ENCODE measurements at regions not wholly inside any gene's neighbourhood (a gene's known extent, or its start where the extent isn't known, plus 50 kb on each side); places are given as distances from the start of the nearest gene placed in this dataset.

DNA sequence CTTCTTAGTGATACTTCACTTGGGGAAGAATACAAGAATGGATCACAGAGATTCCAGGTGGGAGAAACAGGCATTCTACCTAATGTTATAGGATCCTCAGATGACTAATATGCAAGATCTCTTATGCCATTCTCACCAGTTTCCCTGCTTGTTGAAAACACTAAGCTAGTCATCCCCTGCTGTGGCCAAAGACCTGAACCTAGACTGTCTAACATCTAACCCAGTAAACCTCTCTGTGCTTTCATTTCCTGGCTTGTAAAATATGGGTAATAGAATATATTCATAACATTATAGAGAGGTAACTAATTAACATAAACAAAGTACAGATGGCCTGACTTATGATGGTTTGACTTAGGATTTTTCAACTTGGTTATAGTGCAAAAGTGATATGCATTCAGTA lies 776.3 kb downstream of the TUSC7 start:
- no peak for DNase-seq

DNA sequence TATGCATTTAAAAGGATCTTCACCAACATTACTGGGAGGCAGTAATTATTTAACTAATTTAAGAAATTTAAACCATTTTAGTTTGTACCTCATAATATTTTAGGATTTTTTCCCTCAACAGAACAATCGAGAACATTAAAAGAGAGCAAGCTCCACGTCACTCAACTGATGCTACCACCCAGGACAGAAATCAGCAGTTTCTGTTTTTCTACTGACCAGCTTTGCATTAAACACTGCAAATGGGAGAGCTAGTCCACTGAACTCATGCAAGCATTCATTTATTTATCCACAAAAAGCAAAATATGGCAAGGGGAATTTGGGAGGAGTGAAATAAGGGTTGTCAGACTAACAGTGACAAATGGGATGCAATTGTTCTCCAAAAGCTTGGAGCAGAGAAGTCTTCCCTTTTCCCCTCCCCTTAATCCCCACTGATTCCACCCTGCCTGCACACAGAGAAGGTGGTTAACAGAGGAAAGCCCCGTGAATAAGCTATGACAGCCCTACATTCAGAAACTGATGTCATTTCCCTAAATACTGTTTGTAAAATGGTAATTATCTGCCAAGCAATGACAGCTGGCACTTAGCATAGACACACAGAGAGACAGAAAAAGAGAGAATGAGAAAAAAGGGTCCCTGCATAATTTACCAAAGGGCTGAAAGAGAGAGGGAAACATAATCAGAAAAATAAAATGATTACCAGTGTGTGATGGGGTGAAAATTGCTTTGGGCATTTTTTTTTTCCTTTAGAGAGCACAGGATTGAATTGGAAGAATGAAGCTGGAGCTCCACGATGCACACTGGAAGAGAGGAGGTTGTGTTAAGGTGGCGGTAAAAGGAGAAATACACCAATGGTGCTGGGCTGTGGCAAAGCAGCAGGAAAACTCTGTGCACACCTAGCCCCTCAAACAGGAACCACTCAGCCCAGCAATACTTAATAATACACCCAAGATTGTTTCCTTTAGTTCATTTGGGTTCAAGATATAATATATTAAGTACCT lies 777.4 kb downstream of the TUSC7 start:
- DNase-seq, result no peak

DNA sequence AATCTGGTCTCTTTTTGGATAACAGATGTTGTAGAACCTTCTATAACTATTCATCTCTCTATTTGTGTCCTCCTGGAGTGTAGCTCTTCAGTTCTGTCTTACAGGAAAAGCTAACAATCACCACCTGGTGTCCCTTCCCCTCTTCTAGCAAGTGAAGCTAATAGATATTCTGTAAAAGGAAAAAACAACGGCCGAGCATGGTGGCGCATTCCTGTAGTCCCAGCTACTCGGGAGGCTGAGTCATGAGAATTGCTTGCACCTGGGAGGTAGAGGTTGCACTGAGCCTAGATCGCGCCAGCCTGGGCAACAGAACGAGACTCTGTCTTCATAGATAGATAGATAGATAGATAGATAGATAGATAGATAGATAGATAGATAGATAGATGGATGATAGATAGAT lies 779.4 kb downstream of the TUSC7 start:
- no peak for DNase-seq

DNA sequence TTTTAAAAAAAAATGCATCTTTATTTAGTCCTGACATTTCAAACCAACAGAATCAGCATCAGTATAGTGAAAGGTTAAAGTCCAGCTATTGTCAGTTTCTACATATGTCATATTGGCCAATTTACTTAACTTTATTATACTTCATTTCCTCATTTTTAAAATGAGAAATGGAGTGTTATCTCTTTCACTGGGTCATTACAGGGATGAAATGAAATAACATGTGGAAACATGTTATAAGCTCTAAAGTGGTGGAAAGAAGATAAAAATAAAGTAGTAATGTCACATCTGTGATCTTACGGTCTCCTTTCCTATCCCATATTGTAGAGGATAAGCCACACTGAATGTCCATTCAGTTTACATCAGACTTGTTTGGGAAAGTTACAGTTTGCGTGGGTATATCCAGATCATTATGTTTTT lies 780.1 kb downstream of the TUSC7 start:
- DNase-seq, result no peak

DNA sequence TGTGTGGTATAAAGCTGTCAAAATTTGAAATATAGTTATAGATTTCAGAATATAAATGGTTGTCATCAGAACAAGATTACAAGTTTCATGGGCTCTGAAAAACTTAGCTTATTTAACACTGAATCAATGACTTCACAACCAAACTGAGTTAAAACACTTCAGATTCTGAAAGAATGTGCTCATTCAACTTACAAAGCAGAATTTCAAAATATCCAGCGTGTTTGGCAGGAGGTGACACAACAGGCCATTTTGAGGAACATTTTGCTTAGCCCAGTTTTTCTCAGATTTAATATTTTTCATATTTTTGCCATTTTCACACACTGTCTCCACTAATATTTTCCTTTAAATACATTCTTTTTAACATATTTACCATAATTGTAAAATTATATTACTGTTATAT lies 781.1 kb downstream of the TUSC7 start:
- DNase-seq, result no peak

DNA sequence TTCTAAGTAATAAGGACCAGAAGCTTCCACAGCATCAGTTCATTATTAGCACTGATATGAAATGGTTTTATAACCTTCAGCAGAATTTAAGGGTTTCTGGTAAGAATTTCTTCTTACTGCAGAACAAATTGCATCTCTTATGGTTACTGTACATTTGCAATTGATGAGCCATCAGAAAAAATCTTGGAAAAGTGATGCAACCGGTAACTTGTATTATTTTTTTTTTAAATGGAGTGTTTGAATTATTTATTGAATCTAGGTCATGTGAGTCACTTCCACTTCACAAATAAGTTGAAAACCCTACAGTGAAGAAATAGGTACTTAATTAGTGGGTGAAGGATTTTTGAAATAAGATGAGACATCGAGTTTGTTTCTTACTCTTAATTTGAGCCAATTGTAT lies 786.0 kb downstream of the TUSC7 start:
- no peak for DNase-seq

DNA sequence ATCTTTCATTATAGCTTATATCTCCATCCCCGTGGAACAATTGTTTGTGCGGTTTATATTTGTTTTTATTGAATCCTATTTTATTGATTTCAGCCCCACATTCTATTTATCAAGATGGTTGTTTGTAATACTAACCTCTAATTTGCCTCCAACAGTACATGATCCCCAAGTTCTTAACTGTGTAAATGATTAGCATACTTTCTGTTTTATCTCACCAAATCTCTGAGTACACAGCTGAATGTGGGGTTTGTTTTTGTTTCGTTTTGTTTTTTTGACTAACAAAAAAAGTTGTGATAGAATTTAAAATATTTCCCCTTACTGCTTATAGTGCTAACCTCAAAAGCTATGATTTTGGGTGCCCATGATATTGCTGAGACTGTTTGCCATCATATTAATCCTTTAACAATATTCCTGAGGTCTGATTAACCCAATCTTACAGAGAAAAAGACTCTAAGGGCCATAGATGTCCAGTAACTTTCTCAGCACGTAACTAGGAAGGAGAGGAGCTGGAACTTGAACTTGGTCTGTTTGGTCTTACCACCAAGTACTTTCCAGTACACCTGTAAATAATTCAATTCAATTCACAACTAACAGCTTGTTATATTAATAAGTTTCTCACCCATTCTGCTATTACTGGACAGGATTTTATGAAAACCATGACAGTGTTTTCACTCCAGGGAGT lies 789.8 kb downstream of the TUSC7 start:
- DNase-seq, result no peak

DNA sequence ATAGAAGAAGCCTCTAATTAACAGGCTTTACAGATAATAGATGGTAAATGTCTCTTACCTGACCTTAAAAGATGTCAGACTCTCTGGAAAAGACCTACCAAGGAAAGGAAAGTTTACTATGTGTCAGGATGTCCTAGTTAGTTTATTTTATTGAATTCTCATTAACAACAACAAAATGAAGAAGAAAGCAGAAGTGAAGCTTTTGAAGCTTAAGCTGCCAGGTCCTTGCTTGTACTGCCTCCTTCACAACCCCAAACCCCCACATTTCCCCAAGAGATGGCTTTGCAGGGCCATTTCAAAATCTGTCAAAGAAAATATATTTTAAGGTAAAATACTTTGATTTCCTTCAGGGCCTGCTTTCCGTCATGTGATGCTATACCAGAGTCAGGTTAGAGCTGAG lies 798.4 kb downstream of the TUSC7 start:
- DNase-seq, result no peak

DNA sequence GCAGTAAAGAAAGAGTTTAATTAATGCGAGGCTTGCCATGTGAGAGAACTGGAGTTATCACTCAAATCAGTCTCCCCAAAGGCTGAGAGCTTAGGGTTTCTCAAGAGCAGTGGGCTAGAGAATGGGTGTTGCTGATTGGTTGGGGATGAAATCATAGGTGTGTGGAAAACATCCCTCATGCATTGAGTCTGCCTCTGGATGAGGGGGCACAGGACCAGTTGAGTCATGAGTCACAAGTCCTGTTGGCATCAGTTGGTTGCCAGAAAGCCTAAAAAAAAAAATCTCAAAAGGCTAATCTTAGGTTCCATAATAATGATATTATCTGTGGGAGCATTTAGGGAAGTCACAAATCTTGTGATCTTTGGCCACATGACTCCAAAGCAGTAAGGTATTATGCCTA lies 800.3 kb downstream of the TUSC7 start:
- DNase-seq, result no peak

DNA sequence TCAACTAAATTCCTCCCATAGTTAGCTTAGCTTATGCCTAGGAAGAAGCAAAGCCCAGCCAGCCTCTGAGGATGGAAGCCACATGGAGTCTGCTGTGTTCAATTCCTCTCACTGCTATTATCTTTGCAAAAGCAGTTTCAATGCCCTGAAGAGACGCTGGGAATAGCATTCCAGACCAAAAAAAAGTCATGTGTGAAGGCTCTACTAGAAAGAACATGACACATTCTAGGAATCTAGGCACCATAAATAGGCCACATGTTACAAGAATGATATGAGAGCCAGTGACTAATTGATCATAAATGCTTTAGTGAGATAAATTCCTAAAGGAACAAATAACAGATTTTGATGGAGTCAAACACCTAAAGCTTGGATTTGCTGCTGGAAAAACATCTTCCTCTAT lies 800.8 kb downstream of the TUSC7 start:
- DNase-seq, result no peak

DNA sequence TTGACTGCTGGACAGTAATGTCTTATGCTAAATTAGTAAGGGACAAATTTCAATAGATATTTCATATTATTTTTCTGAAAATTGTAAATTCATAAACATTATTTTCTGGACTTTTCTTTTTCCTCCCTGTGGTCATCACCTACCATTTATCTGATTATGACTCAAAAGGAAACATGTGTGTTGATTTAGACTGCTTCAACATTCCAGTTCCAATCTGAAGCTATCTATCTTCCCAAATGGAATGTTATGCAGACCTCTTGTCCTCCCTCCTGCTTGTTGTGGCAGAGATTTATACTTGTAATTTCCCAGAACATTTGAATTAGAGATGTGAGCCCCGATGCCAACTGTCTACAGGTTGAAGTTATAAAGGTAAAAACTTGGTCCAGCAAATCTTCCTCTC lies 803.4 kb downstream of the TUSC7 start:
- DNase-seq, result no peak

DNA sequence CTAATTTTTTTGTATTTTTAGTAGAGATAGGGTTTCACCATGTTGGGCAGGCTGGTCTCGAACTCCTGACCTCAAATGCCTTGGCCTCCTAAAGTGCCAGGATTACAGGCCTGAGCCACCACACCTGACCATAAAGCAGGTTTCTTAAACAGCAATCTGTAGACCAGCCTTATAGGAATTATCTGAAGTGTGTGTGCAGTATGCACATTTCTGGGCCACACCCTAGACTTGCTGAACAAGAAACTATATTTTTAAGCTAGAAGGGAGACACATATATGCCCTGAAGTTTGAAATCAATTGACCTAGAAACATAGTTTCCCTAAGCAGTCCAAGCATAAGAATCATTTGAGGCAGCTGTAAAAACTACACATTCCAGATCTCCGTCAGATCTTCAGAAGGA lies 805.7 kb downstream of the TUSC7 start:
- no peak for DNase-seq

DNA sequence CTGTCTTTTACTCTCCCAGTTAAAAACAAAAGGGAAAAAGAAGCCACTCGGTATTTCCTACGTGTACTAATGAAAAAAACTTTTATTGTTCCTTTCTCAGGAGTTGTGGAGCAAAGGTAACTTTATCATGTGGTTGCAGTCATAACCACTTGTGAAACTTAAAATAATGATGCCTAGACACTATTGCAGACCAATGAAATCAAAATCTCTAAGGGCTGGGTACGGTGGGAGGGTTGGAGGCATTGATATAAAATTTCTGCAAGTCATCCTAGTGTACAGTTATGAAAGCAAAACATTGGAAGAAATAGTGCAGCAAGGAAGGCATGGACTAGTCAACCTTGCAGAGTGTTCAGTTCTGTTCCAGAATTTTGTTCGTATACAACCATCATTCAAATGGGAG lies 808.8 kb downstream of the TUSC7 start:
- no peak for DNase-seq

DNA sequence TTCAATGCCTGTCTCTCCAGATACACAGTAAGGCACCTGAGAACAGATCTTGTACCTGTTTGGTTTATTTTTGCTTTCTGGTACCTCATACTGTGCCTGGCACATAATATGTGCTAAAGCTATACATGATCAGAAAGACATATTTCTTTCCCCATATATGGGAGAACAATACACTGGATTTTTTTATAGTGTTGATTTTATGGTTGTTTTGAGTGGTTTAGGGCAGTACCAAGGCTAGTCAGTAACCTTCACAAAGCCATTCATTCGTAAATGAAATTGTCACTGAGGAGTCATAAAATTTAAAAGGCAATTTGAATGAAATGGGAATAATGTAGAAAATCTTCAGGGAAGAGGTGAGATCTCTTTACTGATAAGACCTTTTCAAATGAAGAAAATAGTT lies 810.2 kb downstream of the TUSC7 start:
- no peak for DNase-seq

DNA sequence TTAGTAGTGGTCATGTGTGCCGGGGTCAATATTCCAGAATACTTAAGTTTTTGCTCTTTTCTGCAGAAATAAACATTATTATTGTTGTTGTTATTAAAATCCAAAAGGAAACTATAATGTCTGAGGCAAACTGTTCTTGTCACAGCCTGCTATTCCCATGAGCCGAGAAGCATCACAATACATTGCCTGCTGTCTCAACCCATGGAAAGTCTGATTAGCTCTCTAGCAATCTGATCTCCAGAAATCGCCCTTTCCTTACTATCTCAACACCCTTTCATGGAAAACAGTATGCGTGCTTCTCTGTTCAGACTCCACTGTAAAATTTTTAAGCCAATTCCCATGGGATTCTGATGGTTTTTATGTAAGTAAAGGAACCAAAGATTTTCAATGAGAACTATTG lies 811.0 kb downstream of the TUSC7 start:
- no peak for DNase-seq

DNA sequence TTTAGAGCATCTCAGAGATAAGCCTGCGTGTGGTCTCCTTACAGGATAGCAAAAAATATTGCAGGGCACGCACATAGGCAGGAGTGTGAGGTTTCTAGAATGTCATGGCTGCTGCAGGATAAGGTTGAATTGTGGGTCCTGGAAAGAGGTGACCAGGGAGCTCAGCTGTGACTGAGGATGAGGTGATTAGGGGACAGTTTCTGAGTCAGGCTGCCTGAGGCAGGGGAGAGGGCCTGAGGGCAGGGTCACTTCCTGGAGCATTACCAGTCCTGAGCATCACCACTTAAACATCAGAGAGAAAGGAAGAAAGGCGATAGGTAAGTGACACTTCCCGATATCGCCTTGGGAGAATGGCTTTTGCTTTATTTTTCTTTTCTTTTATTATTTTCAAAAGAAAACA lies 813.8 kb downstream of the TUSC7 start:
- DNase-seq, result no peak

DNA sequence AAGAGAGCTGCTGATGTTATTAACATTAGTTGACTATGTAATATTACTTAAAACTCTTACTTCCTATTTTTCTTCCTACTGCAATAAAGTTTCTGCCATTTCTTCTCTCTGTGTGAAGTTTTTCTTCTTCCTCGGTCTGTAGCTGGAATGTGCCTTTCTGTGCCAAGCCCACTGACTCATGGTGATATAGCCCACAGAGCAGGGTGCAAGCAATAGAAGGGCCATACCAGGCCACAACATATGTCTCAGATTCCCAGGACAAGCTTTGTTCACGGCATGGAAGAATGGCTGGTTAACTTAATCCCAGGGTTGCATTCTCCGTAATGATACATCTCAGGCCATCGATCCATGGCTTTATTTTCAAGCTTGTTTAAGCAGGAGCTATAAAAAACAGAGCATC lies 815.3 kb downstream of the TUSC7 start:
- DNase-seq, result no peak

DNA sequence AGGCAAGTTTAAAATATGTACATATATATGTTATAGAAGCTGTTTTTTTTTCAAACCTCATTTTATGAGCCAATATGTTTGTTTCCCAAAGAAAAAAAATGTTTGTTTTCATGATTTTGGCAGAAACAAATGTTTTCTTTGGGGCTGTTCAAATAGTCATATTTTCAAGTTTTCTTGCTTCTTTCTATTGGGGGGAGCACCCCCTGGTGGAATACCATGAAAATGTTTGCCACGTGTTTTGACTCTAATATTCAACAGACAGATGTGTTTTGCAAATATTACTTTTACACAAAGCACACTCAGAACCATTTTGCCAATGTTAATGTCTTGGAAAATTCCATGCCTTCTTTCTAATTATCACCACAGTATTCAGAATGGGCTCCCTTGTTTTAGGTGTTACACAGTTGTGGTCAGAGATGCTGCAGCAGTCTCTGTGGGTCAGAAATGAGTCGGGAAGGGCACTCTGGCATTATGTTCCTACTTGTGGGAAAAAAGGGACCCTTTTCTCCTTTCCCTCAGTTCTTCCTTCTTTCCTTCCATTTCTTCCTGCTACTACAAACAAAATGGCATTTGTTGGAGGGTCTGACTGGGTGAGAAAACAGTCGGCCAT lies 817.0 kb downstream of the TUSC7 start:
- DNase-seq, result no peak

DNA sequence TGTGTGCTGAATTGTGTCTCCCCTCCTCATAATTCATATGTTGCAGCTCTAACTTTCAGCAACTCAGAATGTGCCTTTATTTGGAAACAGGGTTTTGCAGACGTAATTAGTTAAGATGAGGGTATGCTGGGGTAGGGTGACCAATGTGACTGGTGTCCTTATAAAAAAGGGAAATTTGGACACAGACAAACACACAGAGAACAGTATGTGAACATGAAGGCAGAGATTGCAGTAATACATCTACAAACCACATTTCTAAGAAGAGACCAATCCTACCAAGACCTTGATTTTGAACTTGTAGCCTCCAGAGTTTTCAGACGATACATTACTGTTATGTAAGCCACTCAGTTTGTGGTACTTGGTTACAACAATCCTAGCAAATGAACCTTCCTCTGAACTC lies 817.8 kb downstream of the TUSC7 start:
- no peak for DNase-seq

DNA sequence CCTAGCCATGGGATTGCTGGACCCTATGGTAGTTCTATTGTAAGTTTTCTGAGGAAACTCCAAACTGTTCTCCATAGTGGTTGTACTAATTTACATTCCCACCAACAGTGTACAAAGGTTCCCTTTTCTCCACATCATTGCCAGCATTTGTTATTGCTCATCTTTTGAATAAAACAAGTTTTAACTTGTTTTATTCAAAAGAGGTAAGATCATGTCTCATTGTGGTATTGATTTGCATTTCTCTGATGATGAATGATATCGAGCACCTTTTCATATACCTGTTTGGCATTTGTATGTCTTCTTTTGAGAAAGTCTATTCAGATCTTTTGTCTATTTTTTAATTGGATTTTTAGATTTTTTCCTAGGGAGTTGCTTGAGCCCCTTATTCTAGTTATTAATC lies 819.1 kb downstream of the TUSC7 start:
- no peak for DNase-seq

DNA sequence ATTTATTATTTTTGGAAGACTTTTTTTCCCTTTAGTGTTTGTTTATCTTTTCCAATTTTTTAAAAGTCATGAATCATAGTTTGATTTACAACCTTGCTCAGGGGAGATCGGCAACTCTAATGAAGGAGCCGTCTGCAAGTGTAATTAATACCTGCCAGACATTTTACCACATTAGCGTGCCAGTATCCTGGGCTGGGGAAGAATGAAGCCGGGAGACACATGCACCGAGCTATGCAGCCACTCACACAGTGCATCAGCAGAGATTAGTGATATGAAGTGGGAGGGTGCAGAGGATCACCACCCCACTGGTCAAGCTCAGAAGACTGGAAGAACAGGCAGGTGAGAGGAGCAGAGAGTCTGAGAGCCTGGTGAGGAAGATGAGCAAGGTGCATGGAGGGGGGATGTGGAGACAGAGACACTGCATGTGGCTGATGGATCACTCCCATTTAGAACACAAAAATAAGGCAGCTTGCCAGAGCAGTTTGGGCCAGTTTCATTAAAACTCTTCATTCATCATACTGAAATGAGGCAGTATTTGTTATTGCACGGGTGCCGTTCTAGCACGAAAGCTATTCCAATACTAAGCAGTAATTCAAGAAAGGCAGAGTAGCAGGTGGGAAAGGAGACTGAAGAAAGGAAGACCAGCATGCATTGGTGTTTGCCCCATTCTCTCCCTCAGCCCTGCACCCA lies 821.6 kb downstream of the TUSC7 start:
- no peak for DNase-seq

DNA sequence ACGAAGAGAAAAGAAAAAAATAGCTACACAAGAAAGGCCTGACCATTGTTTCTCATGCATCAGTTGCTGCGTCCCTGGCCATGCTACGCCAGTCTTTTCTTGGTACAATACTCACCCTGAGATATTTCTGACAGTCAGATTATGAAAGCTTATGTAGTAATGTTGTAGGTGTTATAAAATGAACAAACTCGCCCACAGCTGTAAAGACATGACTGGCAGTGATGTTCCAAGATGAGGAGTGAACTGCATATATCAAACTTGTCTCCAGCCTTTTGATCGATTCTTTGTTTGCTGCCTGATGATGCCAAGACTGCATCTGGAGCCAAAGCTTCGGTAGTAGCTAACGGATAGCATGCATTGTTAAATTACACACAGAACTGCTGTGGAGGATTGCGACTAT lies 822.7 kb downstream of the TUSC7 start:
- no peak for DNase-seq

DNA sequence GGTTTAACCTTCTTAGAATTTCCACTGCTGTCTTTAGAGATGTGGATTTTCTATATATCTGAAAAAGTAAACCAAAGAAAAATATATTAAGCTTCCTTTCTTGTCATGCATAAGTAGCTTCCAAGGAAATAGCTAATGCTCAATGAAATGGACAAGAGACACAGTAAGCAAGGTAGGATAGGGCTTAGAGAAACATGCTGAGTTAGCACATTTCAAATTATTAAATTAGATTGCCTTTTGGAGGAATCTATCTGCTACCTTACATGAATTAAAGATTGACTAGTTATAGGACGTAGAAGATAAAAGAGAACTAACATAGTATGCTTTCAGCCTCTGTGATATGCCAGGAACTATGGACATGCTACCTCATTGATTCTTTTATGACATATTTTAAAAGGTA lies 824.6 kb downstream of the TUSC7 start:
- no peak for DNase-seq
